Activated CD4-positive, CD25-positive, alpha-beta regulatory T cell treated with anti-CD3 and anti-CD28 coated beads, Interleukin-2, amount 50 U/mL, for 16 hours (primary cell): ENCODE measurements at regions not wholly inside any gene's neighbourhood (a gene's known extent, or its start where the extent isn't known, plus 50 kb on each side); places are given as distances from the start of the nearest gene placed in this dataset.
A peak's percentile ranks its signal among the peaks of the same experiment; 100 is the strongest.

ENCODE experiments used
- DNase-seq: peaks from one replicate; pipeline ENCODE4 v3.0.0-alpha.2; 2020; ENCODE audit warnings: low read depth, low spot score

- DNase-seq = no peak
Observed at GRCh38 chr3:68163968-68164367, 509.6 kb upstream of the SUCLG2 start.

DNA sequence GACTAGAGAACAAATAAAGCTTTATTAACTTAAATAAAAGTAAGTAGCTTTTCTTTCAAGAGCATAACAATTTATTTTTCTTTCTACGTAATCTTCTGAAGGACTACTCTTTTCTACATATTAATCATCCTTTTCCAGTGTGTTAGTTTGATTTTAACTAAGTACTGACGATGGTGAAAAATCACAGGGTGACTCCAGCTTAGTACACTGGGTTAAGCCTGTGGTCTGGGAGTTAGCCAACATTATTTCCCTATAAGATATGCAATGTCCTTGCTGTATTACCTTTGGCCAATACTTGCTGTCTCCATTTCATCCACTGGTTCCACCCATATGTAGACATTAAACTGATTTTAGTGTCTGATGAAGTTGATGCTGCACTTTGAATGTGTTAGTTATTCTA lies 508.6 kb upstream of the SUCLG2 start:
- DNase-seq = no peak

DNA sequence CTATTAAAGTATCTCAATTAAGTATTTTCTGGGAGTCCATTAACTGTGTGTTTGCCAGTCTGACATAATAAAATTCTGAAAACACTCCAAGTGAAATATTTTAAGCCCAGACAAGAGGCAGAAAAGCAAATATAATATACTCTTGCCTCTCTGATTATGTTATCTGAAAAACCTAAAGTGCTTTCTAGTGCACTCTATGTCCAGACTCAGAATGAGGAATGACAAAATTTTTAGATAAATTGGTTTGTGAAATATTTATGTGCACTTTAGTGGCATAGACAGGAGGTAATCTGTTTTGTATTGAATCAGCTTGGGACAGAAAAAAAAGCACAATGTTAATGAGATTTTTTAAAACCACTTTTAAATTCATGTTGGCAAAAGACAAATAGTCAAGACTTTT lies 508.2 kb upstream of the SUCLG2 start:
- DNase-seq = no peak

- DNase-seq = no peak
Observed at GRCh38 chr3:68151359-68151758, 496.9 kb upstream of the SUCLG2 start.

GRCh38 chr3:68148447-68148846 lies 494.0 kb upstream of the SUCLG2 start:
- DNase-seq = no peak

DNA sequence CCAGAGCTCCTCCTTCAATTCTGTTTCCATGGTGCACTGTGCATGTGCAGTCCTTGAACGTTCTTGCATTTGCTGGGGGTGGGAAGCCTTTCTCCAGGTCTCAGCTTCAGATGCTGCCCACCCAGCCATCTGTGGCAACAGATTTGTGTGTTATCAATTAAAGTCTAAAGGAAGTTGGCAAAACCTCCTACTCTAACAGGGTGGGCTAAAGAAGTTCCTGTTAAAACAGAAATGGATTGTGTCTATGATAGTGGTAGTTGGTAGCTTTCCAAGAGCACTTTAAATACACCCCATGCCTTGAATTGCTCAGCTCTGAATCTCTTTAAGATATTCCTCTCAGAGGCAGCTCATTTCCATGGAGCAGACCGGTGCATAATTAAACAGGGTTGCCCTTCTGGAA lies 488.0 kb upstream of the SUCLG2 start:
- DNase-seq = no peak

DNA sequence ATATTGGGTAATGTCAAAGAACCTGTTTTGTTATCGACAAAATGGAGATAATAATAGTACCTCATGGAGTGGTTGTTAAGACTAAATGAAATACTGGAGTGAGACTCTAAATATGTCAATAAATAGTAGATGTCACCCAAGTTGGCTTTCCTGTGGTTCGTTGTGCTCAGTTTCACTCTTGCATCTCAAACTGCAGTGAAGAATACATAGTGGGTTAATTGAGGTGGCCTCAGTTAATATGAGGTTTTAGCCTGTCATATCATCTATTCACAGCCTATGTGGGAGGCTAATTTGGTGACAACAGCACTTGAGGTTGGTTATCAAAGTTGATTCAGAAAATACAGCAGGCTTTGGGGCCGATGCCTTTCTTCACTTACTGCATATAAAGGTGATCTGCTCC lies 485.5 kb upstream of the SUCLG2 start:
- no peak for DNase-seq

- no peak for DNase-seq
Observed at GRCh38 chr3:68136411-68136810, 482.0 kb upstream of the SUCLG2 start.

DNA sequence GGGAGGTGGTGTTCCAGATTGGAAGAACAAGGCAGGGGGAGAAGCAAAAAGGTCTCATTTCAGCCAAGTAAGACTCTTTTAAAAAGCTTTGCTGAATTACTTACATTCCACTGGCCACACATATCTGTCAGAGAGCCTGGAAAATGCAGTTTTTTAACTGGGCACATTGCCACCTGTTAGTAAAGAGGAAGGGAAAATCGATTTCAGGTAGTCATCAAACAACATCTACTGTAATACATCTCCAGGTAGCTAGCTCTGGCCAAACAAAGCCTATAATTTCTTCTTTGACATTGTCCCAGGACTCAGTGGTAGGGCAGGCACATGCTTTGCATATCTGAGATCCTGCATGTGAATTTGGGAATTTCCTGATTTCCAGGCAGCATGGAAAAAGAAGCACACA lies 480.7 kb upstream of the SUCLG2 start:
- DNase-seq = no peak

GRCh38 chr3:68129065-68129464 lies 474.7 kb upstream of the SUCLG2 start:
- no peak for DNase-seq

DNA sequence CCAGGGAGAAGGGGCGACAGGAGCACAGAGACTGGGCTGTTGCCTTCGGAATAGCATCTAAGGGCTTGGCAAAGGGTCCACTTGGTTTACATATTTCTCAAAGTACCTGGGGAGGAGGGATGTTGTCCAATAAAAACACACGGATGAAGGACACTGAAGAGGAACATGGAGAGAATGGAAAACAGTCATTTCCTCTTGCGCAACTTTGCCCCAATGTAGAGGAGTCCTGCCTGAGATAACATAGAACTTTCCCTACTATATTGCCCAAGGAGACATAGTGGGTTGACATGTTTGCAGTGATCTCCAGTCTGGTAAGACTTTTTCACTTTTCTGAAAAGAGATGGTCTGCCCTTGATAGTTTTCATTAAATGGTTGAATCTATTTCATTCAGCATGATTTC lies 468.8 kb upstream of the SUCLG2 start:
- DNase-seq = no peak

DNA sequence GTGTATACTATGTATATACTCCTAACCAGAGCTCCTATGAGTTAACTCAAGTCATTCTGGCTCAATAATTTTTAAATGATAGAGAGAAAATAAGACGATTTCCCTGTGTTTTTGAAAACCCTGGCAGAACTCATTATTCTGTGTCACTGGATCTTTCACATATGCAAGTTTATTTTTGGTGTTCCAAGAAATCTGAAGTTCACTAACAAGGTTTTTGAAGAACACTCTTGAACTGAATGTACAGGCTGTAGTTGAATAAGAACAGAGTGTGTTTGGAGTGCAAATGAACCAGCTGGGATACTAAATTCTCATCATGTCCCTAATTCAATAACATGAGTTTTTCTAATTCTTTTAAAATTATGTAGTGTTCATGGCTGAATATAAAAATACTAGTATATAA lies 466.9 kb upstream of the SUCLG2 start:
- no peak for DNase-seq

DNA sequence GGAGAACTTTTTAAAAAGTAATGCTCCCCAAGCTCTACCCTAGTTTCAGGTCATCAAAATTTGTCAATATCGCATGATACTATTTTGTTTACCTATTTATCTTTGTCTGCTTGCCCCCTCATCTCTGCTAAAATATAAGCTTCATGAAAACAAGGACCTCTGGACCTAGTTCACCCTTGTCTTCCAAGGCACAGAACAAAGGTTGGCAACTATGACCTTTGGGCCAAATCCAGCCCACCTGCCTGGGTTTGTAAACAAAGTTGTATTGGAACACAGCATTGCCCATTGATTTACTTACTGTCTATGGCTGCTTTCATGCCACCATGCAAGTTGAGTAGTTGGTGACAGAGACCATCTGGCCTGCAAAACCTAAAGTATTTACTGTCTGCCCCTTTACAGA lies 462.2 kb upstream of the SUCLG2 start:
- no peak for DNase-seq

- DNase-seq = no peak
Observed at GRCh38 chr3:68103811-68104210, 449.4 kb upstream of the SUCLG2 start.

DNA sequence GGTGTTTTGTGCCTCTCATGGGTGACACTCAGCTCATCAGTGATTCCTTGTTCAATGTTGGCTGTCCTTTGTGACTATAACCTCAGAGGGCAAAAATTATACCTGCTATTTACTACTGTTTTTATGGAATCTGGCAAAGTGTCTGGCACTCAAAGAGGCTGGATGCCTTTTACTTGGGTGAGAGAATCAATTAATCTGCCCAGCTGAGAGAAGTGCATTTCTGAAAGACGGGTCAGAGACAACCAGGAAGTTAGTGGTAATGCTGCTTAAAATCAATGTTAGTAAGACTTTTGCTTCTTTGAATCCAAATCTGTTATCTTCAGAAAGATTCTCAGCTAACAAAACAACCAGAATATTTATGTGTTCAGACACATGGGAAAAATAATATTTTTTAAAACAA lies 436.2 kb upstream of the SUCLG2 start:
- DNase-seq = no peak

DNA sequence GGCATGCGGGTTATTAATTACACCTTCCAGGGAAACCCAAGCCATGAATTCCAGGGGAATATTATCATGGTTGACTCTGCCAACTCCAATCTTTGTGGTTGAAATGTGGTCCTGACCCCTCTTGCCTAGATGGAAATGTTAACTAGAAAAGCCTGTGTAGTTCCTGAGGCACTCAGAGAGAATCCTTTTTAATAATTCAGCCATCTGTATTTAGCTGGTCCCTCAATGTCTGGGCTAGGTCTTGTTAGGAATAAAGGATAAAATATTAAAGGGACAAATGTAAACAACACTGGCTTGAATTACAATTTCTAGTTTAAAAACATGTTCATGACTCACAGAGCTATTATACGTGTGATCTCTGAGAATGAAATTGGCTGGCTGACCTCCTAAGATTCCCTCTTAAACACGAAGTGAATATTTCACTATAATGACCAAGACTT lies 435.2 kb upstream of the SUCLG2 start:
- DNase-seq = no peak

DNA sequence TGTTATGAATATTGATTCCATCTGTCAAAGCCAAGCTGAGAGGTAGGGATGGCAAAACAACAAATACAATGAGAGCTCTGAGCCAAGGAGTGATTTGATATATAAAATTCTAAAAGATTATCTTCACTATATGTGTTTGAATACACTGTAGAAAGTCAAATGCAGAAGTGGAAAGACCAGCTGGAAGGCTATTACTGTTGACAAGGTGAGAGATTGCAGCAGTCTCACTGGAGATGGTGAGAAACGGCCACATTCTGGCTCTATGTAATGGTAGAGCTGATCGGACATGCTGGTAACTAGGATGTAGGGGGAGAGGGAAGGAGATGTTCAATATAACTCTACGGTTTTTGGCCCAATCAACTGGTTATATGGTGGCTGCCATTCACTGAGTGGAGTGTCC lies 434.2 kb upstream of the SUCLG2 start:
- no peak for DNase-seq

DNA sequence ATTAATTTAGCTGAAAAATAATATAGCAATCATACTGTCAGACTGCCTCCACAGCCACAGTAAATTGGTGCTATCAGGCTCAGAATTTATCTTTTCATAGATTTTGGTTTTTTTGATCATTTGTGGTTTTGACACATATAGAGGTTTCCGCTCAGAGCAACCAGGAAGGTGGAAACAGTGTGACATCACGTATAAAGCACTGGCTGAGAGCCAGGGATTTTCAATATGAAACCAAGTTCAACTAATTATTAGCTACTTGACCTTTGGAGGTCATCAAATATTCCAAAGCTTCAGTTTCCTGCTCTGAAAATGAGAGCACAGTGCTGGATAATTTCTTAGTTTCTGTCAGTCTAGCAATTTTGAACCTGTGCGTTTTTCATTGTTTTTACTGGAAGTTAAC lies 433.8 kb upstream of the SUCLG2 start:
- peak; percentile 4 for DNase-seq

DNA sequence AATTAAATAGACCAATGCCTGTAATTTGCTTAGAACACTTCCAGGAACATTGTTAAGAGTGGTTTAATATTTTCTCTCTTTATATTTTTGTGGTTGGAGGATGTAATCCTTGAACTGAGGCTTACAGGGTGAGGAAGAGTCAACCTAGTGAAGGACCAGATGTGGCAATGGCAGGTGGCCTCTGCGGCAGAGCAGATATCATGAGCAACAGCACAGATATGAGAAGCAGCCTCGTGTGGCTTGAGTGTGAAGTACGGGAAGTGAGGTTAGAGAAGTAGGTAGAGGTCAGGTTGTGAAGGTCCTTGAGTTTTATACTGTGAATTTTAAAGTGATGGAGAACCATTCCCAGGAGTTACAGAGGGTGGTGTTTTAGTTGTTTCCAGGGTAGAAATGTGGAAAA lies 417.6 kb upstream of the SUCLG2 start:
- DNase-seq = no peak

DNA sequence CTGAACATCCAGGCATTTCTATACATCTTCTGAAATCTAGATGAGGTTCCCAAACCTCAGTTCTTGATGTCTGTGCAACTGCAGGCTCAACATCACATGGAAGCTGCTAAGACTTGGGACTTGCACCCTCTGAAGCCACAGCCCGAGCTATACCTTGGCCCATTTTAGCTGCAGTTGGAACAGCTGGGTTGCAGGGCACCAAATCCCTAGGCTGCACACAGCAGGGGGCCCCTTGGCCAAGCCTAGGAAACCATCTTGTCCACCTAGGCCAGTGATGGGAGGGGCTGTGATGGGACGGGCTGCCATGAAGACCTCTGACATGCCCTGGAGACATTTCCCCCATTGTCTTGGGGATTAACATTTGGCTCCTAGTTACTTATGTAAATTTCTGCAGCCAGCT lies 415.8 kb upstream of the SUCLG2 start:
- DNase-seq = no peak

GRCh38 chr3:68067314-68067713 lies 412.9 kb upstream of the SUCLG2 start:
- no peak for DNase-seq

GRCh38 chr3:68062926-68063325 lies 408.5 kb upstream of the SUCLG2 start:
- no peak for DNase-seq

- DNase-seq = no peak
Observed at GRCh38 chr3:68060910-68061309, 406.5 kb upstream of the SUCLG2 start.

GRCh38 chr3:68060191-68060590 lies 405.8 kb upstream of the SUCLG2 start:
- no peak for DNase-seq

GRCh38 chr3:68059628-68060152 lies 405.3 kb upstream of the SUCLG2 start:
- no peak for DNase-seq
